Astrocyte (in vitro differentiated cells and primary cell): ENCODE measurements at regions not wholly inside any gene's neighbourhood (a gene's known extent, or its start where the extent isn't known, plus 50 kb on each side); places are given as distances from the start of the nearest gene placed in this dataset.

Experiments
- EZH2 ChIP-seq: IDR thresholded peaks from 2 replicates; pipeline ENCODE4 v1.6.1; 2012; ENCODE audit warnings: mild to moderate bottlenecking, low read length, inconsistent platforms; ENCODE audit not compliant: insufficient read depth
- TF ChIP-seq, protein P1 (sequence below): IDR thresholded peaks from 2 replicates; pipeline ENCODE4 v1.5.1; 2011; ENCODE audit warnings: low read depth, mild to moderate bottlenecking, inconsistent platforms, low read length, moderate library complexity; ENCODE audit not compliant: insufficient read depth

DNA sequence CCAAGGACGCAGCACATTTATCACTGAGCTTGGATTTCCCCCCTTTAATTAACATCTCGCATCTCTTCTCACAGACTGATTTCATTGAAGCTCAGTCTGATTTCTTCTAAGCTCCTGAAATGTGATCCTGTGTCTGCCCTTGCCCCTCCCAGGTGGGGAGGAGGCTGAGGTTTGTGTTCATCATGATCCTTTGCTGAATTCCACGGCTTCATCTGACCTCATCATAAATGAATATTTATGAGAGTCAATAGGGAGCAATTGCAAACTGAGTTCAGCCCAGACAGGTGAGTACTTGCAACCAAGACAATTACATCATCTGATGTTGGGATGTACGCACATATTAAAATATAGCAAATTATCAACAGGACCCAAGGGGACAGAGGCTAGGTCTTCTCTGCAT lies 72.4 kb downstream of the MAP1LC3B2 start:
- TF ChIP-seq, protein P1, sequence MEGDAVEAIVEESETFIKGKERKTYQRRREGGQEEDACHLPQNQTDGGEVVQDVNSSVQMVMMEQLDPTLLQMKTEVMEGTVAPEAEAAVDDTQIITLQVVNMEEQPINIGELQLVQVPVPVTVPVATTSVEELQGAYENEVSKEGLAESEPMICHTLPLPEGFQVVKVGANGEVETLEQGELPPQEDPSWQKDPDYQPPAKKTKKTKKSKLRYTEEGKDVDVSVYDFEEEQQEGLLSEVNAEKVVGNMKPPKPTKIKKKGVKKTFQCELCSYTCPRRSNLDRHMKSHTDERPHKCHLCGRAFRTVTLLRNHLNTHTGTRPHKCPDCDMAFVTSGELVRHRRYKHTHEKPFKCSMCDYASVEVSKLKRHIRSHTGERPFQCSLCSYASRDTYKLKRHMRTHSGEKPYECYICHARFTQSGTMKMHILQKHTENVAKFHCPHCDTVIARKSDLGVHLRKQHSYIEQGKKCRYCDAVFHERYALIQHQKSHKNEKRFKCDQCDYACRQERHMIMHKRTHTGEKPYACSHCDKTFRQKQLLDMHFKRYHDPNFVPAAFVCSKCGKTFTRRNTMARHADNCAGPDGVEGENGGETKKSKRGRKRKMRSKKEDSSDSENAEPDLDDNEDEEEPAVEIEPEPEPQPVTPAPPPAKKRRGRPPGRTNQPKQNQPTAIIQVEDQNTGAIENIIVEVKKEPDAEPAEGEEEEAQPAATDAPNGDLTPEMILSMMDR = no peak
- TF ChIP-seq EZH2 = no peak
